HG02981 (cell line): ENCODE measurements at regions not wholly inside any gene's neighbourhood (a gene's known extent, or its start where the extent isn't known, plus 50 kb on each side); places are given as distances from the start of the nearest gene placed in this dataset.
A peak's percentile ranks its signal among the peaks of the same experiment; 100 is the strongest.

Experiments used
- ATAC-seq: cut with Tn5 transposase; IDR thresholded peaks from one replicate; pipeline ENCODE4 v1.9.1; 2021; ENCODE audit warnings: mild to moderate bottlenecking, moderate library complexity; ENCODE audit not compliant: unreplicated experiment

DNA sequence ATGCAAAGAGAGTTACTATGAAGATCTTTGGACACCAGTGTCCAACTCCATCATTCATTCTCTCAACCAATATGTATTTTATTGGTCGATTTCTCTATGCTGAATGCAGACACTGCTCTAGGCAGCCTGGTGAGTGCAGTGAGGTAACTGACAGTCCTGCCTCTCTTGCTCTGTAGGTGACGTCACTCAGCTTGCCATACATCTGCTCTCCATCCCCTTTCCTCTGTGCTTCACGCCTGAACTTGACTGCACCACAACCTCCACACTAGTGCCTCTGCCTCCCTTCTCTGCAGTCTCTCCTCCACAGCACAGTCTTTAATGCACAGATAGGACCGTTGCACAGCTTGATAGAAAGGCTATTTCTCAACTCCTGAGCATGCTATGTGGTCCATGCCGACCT lies 344.9 kb upstream of the NOCT start:
- ATAC-seq = no peak

DNA sequence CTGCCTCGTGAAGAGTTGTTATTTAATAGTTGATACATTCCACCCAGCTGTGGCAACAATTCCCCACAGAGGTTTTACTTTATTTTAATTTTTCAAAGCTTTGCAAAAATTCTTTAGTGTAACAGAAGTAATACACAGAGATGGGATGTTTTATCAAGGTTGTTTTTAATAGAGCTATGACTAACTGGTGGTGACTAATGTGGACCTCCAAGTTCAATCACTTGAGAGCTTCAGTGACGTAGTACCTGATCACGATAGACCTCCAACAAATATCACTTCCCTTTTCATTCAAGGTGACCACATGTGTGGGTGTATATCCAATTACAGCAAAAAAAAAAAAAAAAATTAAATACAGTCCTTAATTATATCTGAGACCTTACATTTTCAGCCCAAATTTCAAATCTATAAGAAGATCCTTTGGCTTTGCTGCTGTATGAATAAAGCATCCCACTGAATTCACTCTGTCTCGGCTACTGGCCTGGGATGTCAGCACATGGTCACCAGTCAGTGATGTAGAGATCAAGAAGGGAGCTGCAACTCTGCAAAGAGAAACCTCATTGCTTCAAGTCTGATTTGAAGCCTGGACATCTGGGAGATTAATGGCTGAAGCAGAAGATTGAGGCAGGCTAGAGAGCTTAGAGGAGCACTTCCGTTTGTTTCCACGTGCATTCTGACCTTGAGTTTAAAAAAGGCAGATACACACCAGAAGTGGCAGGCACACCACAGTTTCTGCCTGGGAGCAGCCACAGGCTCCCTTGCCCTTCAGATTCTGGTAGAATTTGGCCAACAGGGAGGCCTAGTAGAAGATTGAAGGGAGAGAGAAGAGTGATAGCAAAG lies 345.9 kb upstream of the NOCT start:
- ATAC-seq = peak; percentile 61

DNA sequence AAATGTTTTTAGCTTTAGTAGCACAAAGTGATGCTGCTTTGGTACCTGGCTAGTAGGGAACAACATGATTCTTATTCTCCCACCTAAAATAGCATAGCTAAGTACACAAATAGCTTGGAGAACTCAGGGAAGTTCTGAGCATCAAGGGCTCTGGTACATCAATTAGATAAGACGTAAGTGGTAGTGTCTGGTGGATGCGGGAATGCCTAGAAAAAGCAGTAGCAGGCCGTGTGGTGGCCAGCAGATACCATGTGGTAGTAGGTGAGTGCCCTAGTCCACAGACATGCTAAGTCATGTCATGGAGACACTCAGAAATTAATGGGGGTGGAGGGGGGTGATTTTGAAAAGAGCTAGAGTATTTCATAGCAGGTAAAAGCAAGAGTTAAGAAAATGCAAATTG lies 347.3 kb upstream of the NOCT start:
- no peak for ATAC-seq

DNA sequence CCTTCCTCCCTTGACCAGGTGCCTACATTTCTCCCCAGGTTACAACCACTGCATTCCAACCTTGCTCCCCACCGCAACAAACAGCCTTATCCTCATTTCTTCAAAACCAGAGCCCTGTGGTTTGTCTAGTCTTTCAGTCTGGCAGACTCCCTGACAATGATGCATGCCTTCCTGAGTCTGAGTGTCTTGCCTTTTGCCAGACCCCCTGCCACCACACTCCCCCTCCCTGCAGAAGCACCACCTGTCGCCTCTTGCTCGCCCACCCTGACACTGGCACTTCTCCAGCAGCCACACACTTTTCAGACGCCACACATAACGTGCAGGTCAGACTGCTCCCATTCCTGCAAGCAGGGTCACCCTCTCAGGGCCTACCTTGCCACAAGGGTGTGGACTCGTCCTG lies 349.2 kb upstream of the NOCT start:
- ATAC-seq = no peak

DNA sequence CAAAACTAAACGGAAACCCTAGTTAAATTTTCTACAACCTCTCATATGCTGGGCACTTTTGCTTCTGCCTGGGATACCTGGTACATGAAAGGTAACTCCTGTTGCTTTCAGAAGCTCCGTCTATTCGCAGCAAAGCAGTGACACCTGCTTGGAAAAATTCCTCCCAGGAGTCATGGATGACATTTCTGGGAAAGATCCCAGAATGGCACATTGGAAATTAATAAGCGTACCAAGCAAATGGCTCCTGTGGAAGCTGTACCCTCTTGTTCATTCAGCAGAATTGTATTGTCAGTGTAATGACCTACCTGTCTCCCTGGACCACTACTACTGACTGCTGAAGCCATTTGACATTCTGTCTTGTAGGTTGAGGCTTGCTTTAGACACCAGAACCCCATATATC lies 349.7 kb upstream of the NOCT start:
- no peak for ATAC-seq

DNA sequence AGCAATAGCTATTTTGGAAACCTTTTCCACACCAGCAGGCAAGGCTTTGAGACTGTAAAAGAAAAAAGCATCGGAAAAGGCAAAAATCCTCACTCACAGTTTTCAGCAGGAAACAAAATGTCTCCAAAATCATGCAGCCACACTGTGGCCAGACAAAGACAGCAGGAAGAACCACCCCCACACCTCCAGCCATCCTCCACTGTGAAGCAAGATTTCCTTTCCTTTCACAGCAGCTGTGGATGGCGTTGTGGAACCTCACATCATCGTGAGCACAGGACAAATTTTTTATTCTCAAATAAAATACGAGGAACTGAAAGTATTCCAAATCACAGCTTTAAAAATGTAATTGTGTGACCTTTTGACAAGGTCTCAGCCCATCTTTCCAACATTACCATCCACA lies 351.7 kb upstream of the NOCT start:
- ATAC-seq = no peak

DNA sequence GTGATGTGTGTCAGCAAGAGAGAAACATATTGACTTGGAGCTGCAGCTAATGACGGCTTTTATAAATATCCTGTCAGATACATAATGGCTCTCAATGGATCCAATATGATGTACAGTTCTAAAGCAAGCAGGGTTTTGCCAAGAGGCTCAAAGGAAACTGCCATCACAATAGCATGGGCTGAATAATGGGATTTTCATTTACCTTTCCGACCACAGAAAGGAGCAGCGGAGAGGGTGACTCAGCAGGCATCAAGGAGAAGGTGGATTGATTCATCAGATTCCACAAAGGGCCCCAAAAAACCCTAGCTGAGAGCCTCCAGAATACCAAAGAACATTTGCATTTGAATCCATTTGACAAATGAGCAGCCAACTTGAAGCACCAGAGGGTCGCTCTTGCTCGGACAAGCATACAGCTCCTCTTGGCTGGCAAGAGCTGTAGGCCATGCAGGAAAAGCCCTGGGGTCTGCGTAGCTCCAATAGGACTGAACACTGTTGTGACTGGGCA lies 355.7 kb upstream of the NOCT start:
- no peak for ATAC-seq

DNA sequence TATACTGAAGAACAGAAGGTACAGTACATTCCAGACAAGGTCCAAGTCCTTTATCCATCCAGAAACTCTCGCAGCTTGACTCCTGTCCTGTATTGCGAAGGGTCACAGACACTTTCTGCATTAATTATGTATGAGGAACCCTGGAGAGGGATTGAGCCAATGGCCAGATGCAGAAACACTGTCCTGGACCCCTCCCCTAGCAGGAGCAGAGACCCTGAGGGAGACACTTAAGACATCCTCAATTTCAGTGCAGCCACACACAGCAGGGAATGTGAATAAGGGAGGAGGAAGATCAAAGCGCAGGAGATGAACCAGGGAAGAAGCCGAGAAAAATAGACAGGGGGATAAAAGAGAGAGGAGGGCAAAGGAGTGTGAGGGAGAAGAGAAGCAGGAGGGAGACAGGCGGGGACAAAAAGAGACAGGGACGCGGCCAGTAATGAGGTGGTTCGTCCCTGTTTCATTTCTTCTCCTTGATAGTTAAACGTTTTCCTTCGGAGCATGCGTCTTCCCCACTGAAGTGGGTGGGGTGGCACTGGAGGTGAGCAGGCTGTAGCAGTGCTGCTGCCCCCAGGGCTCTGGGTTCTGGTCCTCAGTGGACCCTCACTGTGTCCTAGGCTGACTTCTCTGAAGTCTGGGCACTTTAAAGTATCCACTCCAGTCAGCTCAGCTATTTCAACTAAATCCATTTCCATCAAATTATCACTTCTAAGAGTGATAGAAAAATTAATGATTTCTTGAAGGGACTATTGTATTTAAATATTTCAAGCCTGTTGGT lies 356.4 kb upstream of the NOCT start:
- no peak for ATAC-seq

DNA sequence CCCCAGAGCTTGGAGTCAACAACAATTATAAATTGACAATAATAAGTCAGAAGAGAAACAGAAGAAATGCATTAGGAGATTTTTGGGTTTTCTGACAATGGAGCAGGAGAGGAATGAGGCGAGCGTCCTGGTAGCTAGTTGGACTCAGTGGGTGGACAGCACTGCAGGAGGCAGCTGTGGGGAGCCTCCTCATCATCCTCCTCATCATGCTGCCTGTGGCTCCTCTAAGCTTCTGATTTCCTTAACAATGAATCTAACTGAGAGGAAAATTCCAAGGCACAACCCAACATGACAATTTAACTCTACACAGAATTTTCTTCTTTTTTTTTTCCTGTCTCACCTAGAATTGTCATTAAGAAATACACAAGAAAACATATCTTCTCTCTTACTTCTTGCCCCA lies 357.1 kb upstream of the NOCT start:
- ATAC-seq = no peak

DNA sequence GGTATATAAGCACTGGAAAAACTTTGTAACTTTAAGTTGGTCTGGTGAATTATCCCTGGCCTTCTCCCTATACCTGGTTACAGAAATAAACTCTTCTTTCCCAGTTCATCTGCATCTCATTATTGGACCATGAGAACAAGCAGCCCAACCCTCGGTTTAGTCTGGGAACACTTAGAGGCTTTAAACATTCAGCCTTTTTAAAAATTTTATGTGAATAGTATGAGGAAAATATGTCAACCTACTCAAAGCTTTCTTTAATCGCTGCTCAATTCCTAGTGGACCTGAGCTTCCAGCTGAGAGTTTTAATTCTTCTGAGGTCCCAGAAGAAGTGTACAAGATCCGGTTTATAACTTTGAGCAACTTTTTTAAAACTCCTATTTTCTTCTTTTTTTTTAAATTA lies 358.6 kb upstream of the NOCT start:
- no peak for ATAC-seq

DNA sequence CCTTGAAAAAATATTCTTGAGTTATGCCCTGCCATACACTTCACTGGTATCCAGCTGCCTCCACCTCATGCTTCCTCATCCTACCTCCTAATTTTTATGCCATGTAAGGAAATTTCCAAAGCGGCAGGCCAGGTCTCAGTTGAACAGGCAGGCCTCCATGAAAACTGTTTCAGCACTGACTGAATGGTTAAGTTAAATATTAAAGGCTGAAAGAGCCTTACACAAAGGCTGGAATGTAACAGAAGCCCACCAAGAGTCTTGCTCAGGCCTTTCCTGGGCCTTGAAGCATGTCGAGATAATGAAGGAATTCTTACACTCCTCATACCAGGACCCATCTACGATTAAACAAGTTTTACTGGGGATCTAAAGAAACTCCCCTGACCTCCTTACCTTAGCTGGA lies 359.6 kb upstream of the NOCT start:
- ATAC-seq = no peak

DNA sequence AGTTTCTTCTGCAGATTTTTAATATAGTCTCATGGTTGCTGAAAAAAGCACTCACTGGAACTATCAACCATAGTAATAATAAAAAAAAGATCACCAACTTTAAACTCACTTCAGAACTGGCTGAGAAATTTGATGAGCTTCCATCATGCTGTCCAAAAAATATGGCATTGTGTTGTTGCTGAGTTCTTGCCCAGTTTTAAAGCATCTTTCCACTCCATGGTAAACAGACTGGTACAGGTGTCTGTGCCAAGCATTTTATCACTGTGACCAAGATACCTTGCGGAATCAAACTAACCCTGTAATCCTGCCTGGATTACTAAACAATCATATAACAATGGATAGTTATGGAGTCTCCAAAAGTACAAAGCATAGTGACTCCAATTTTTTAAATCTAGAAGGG lies 360.3 kb upstream of the NOCT start:
- no peak for ATAC-seq

DNA sequence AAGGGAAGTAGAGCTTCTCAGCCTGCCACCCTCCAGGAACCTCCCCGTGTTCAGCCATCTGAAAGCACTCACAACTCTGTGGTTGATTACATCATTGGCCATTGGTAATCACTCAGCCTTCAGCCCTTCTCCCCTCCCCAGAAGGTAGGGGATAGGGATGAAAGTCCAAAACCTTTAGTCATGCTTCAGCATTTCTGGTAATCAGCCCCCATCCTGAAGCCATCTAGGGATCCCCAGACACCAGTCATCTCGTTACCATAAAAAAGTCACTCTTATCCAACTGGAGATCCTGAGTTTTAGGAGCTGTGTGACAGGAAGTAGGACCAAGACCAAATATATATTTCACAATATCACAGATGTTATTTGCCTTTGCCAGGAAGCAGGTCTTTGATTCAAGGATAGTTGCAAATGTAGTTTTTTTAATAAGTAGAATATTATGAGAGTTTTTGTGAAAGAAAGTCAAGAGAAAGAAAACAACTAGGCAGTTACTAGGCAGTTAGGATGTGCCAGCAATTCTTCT lies 364.6 kb upstream of the NOCT start:
- no peak for ATAC-seq

DNA sequence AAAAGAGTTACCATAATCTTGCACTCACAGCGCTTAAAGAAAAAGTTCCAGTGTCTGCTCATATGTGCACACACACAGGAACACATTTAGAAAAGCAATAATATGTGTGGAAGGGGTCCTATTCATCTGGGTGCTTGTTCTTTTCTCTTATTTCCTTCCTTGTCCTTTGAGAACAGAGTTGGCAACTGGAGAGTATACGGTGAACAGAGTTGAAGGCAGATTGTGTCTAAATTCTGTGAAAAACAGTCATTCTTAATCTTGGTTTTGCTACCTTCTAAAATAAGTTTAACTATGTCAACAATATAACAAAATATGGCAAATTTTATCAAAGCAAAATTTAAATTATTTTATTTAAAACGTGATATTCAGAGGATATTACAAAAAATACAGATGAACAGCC lies 365.1 kb upstream of the NOCT start:
- no peak for ATAC-seq

DNA sequence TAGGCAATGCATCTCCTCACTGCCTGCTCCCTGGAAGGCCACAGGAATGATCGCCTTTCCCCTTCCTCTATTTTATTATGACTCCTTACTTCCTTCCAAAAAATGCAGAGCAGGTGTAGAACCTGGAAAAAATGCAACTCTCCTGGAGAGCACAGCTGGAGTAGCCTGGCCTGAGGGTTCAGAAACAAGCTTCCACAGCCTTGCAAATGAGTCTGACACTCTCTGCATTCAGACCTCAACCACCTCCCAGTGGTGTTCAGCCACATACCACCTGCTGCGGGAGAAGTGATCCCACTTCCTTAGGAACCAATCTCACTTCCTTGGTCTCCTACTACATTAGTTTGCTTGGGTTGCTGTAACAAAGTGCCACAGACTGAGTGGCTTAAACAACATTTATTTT lies 368.1 kb upstream of the NOCT start:
- no peak for ATAC-seq

DNA sequence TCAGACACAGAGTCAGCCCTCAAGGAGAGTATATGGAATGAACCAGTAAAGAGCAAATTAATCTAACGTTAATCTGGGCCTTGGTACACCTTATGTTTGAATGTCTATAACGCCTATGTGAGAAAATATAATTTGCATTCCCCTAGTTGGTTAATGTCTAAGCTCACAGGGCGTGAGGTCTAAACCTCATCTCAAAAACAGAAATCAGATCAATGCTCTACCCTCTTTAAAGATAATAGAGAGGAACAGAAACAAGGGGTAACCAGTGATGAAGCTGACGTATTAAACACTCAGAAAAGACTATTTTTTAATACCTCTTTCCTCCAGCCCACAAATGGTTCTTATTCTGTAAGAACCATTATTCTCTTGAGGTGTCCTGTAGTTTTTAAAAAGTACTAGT lies 369.2 kb upstream of the NOCT start:
- ATAC-seq = peak; percentile 54

DNA sequence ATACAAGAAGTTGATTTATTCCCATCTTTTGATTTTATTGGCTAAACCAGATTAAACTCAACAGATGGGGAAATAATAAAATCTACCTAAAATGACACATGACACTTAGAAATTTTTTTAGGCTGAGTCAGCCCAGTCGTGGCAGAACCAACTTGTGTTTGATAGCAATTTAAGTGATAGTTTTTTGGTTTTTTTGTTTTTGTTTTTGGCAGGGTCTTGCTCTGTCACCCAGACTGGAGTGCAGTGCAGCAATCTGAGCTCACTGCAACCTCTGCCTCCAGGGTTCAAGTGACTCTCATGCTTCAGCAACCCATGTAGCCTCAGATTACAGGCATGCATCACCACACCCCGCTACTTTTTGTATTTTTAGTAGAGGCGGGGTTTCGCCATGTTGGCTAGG lies 370.3 kb upstream of the NOCT start:
- no peak for ATAC-seq

DNA sequence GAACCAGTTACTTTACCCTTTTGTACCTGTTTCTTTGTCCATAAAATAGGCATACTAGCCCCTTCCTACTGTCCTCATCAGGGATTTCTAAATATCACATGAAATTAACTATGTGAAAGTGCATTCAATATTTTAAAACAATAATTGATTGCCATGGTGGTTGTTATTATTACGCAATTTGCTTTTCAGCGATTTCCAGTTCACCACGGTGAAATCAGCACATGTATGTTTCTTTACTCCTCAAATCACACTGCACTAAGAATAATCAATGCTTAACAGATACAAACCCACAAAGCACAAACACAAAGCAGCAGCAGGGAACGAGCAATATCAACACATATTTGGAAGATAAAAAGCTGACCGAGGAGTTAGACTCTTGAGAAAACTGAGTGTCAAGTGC lies 371.3 kb upstream of the NOCT start:
- no peak for ATAC-seq

DNA sequence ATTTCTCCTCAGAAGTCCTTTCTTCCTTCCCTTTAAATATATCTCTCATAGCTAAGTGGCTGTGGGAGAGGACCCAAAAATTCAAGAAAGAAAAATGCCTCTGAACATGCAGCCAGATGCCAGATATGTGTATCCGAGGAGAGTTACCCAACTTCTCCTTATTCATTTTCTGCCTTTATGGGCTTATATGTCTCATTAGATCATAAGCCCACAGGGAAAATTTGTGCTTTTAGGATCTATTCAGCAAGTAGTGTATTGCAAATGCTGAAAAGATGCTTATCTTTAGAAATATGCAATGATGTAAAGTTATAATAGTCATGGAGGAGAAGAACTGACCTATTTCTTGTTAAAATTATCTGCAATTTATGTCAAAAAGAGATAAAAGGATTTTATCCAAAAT lies 371.8 kb upstream of the NOCT start:
- no peak for ATAC-seq

DNA sequence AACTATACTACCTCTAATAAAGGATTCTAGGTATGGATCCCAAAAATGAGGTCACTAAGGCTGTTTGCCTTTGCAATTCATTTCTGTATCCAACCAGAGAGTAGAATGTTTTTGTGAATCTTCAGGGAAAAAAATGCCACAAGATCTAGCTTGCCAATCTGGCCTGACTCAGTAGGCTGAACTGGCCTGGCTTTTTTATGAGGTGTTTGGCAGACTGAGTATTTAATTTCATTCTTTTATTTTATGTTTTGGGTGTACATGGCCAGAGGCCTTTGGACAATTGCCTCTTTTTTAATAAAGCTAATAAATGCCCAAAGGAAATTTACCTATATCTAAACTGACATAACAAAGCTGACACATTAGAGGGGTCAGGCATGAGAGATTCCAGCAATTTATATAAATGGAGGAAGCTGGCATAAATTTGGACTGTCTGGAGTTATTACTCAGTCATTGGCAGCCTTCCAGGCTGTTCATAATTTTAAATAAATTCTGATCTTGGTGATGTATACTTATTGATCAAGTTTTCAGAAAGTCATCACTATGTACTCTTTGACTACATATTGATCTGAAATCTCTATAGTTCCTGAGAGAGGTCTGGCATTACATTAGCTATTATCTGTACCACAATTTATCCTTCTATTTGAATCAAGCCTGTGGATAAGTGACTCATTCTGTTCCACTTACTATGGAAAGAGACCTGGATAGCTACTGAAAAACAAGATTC lies 376.4 kb upstream of the NOCT start:
- no peak for ATAC-seq

DNA sequence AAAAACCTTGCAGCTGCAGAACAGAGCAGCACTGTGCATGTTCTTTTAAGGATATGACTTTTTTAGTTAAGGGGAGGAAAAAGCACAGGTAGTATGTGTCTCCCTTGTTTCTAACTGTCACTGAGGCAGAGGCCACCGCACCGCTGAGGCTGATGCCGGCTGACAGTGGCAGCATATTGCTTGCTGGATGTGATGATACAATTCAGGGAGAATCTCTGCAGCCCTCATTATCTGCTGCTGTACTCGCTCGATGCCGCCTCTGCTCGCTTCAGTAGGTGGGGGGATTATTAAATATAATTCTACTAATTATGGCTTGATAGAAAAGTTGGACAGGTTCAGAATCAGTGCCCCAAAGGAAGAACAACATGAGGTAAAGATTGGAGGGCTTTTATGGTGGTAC lies 378.8 kb upstream of the NOCT start:
- ATAC-seq = no peak
